ENCODE measurements at regions not wholly inside any gene's neighbourhood (a gene's known extent, or its start where the extent isn't known, plus 50 kb on each side); places are given as distances from the start of the nearest gene placed in this dataset.

DNA sequence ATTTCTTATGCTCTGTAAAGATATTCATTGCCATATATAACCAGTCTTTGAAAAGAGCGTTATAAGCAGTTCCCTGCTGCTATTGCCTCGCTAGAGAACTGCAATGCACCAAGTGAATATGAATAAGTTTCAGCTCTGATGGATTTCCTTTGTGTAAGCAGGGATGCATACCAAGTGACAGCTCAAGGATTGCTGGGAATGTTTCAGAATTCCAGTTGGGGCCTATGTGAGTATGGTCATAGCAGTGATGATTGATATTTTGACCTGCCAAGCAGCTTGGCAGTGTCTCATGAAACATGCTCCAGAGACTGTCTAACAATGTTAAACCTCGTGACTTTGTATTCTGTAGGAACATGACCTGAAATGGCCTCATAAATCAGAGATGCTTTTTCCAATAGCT, 312.6 kb downstream of the C11orf87 start (continued):
- TF ChIP-seq, protein P1, sequence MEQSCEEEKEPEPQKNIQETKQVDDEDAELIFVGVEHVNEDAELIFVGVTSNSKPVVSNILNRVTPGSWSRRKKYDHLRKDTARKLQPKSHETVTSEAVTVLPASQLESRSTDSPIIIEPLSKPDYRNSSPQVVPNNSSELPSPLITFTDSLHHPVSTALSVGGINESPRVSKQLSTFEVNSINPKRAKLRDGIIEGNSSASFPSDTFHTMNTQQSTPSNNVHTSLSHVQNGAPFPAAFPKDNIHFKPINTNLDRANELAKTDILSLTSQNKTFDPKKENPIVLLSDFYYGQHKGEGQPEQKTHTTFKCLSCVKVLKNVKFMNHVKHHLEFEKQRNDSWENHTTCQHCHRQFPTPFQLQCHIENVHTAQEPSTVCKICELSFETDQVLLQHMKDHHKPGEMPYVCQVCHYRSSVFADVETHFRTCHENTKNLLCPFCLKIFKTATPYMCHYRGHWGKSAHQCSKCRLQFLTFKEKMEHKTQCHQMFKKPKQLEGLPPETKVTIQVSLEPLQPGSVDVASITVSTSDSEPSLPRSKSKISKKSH (CRISPR knock-in tag; IDR thresholded peaks at IDR 0.05; ENCODE audit: borderline replicate concordance), result no peak
- TF ChIP-seq ZNF660 (CRISPR knock-in tag; IDR thresholded peaks at IDR 0.05; ENCODE audit: borderline replicate concordance, low read depth) (no peak), TBX3 (IDR thresholded peaks at IDR 0.05; ENCODE audit: borderline replicate concordance) (no peak), SOX5 (CRISPR knock-in tag; IDR thresholded peaks at IDR 0.05; ENCODE audit: borderline replicate concordance) (no peak), MZF1 (CRISPR knock-in tag; IDR thresholded peaks at IDR 0.05; ENCODE audit: borderline replicate concordance) (no peak), HOXA3 (CRISPR knock-in tag; IDR thresholded peaks at IDR 0.05) (no peak), ZNF44 (CRISPR knock-in tag; IDR thresholded peaks at IDR 0.05) (no peak), PAWR (CRISPR knock-in tag; IDR thresholded peaks at IDR 0.05; ENCODE audit: borderline replicate concordance) (no peak), TOPORS (CRISPR knock-in tag; IDR thresholded peaks at IDR 0.05) (no peak), AHR (CRISPR knock-in tag; IDR thresholded peaks at IDR 0.05) (no peak)
- TF ChIP-seq, protein P2, sequence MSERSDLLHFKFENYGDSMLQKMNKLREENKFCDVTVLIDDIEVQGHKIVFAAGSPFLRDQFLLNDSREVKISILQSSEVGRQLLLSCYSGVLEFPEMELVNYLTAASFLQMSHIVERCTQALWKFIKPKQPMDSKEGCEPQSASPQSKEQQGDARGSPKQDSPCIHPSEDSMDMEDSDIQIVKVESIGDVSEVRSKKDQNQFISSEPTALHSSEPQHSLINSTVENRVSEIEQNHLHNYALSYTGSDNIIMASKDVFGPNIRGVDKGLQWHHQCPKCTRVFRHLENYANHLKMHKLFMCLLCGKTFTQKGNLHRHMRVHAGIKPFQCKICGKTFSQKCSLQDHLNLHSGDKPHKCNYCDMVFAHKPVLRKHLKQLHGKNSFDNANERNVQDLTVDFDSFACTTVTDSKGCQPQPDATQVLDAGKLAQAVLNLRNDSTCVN (CRISPR knock-in tag; IDR thresholded peaks at IDR 0.05; ENCODE audit: borderline replicate concordance), result no peak

DNA sequence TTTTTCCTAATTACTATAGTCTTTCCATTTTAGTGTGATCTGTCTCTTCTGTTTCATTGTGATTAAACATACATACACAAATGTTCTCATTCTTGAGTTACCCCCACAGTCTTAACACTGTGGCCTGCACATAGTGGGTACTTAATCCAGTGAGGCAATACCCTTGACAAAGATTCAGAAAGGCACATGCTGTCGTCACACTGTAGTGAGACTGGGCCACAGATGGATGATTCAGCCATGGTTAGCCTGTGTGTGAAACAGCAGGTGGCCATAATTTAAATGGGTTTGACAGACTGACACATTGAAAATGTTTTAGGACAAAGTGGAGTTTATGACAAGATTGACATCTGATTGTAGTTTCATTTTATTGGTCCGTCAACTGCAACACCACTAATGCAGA, 313.1 kb downstream of the C11orf87 start:
- Histone ChIP-seq H2AFZ (ENCODE audit: low read length) (no peak overlapping the region), H3K4me1 (ENCODE audit: insufficient read depth, low read length) (no peaks in the 10 kb centered on the region), H3K27ac (ENCODE audit: extremely low read length, insufficient read depth, low read length) (no peak overlapping the region), H3K4me2 (ENCODE audit: low read depth, low read length) (no peak overlapping the region), H3K9ac (ENCODE audit: insufficient read depth, low read depth, low read length) (no peak overlapping the region), H3K27me3 (ENCODE audit: control insufficient read depth in 1 of 2, insufficient read depth in 2 of 2, low read length in 2 of 2) (no peaks in the 10 kb centered on the region), H4K20me1 (ENCODE audit: insufficient read depth, low read length) (no peaks in the 10 kb centered on the region), H3K79me2 (ENCODE audit: insufficient read depth, low read length) (no peaks in the 10 kb centered on the region), H3K36me3 (replicated peaks in 1 of 2; ENCODE audit: control insufficient read depth in 1 of 2, insufficient read depth in 2 of 2, low read length in 2 of 2) (no peaks in the 10 kb centered on the region), H3K9me3 (ENCODE audit: low read length) (no peaks in the 10 kb centered on the region), H3K4me3 (replicated peaks in 1 of 3; ENCODE audit: insufficient read depth in 1 of 3, low read depth in 2 of 3, low read length in 3 of 3) (no peak overlapping the region)
- ATAC-seq (no peak), DNase-seq (ENCODE audit: low spot score) (no peak), FAIRE-seq (no peak)
- WGBS (ENCODE audit: low lambda C conversion rate), result 18% methylated on average over 2 of the region's 2 CpGs
- TF ChIP-seq ZNF280D (CRISPR knock-in tag; IDR thresholded peaks at IDR 0.05), result no peak
- no peak for TF ChIP-seq ZSCAN21 (CRISPR knock-in tag; IDR thresholded peaks at IDR 0.05; ENCODE audit: borderline replicate concordance)
- no peak for TF ChIP-seq ZNF619 (CRISPR knock-in tag; IDR thresholded peaks at IDR 0.05)
- TF ChIP-seq HDAC6 (IDR thresholded peaks at IDR 0.05; ENCODE audit: low read depth, low read length), result no peak
- TF ChIP-seq MZF1 (CRISPR knock-in tag; IDR thresholded peaks at IDR 0.05; ENCODE audit: borderline replicate concordance), result no peak
- TF ChIP-seq TP53 (CRISPR knock-in tag; conservative IDR thresholded peaks at IDR 0.05), result no peak
- TF ChIP-seq XRCC5 (optimal IDR thresholded peaks at IDR 0.05; ENCODE audit: low read length), result no peak
- no peak for TF ChIP-seq ZNF264 (CRISPR knock-in tag; IDR thresholded peaks at IDR 0.05)
- TF ChIP-seq RFX5 (IDR thresholded peaks at IDR 0.05; ENCODE audit: low read depth, low read length), result no peak
- no TSS peak for BruUV-seq (replicated peaks)
- intact Hi-C loops (cut with micrococcal nuclease; ENCODE audit: unreplicated experiment), result no loop called here
- ChIA-PET CTCF (ENCODE audit: low intra/inter-chr PET ratio, low total read pairs) (no interaction called here), POLR2A (no interaction called here)
- in situ Hi-C loops (cut with HindIII; ENCODE audit: extremely low pct_ligation_motif_present, low pct_unique_long_range_greater_than_20kb), result no loop called here

All from HepG2 (cell line).